ENCODE measurements at regions not wholly inside any gene's neighbourhood (a gene's known extent, or its start where the extent isn't known, plus 50 kb on each side); places are given as distances from the start of the nearest gene placed in this dataset.

GRCh38 chr7:21160401-21160800, 267.5 kb upstream of the SP4 start:
- DNase-seq: no peak

GRCh38 chr7:21167942-21168341, 259.9 kb upstream of the SP4 start:
- DNase-seq: no peak

- DNase-seq: no peak
These were observed 258.0 kb upstream of the SP4 start for GRCh38 chr7:21169667-21170580.

- no peak for DNase-seq
These were observed 255.1 kb upstream of the SP4 start for GRCh38 chr7:21172800-21173199.

- no peak for DNase-seq
These were observed 254.4 kb upstream of the SP4 start for GRCh38 chr7:21173436-21173835.

- DNase-seq: no peak
These were observed 252.2 kb upstream of the SP4 start for GRCh38 chr7:21175714-21176113.

- no peak for DNase-seq
These were observed 242.8 kb upstream of the SP4 start for GRCh38 chr7:21184942-21185652.

GRCh38 chr7:21185653-21186265, 242.1 kb upstream of the SP4 start:
- no peak for DNase-seq

GRCh38 chr7:21191321-21192073, 236.4 kb upstream of the SP4 start:
- peak; percentile 57 for DNase-seq

GRCh38 chr7:21192657-21193056, 235.2 kb upstream of the SP4 start:
- DNase-seq: no peak

GRCh38 chr7:21193895-21194294, 234.0 kb upstream of the SP4 start:
- no peak for DNase-seq

GRCh38 chr7:21194936-21195335, 232.9 kb upstream of the SP4 start:
- no peak for DNase-seq

GRCh38 chr7:21198921-21199320, 229.0 kb upstream of the SP4 start:
- no peak for DNase-seq

- DNase-seq: no peak
These were observed 227.4 kb upstream of the SP4 start for GRCh38 chr7:21200503-21200902.

- no peak for DNase-seq
These were observed 213.2 kb upstream of the SP4 start for GRCh38 chr7:21214657-21215056.

GRCh38 chr7:21215307-21215706, 212.6 kb upstream of the SP4 start:
- no peak for DNase-seq

GRCh38 chr7:21217365-21217764, 210.5 kb upstream of the SP4 start:
- DNase-seq: no peak

GRCh38 chr7:21218155-21218554, 209.7 kb upstream of the SP4 start:
- no peak for DNase-seq

GRCh38 chr7:21221130-21221529, 206.8 kb upstream of the SP4 start:
- DNase-seq: no peak

GRCh38 chr7:21238400-21239116, 189.3 kb upstream of the SP4 start:
- DNase-seq: no peak

- no peak for DNase-seq
These were observed 184.6 kb upstream of the SP4 start for GRCh38 chr7:21243265-21243664.

GRCh38 chr7:21251151-21251800, 176.6 kb upstream of the SP4 start:
- peak; percentile 94 for DNase-seq
